Activated CD8-positive, alpha-beta memory T cell treated with anti-CD3 and anti-CD28 coated beads, Interleukin-2, amount 50 U/mL, for 48 hours (primary cell): ENCODE measurements at regions not wholly inside any gene's neighbourhood (a gene's known extent, or its start where the extent isn't known, plus 50 kb on each side); places are given as distances from the start of the nearest gene placed in this dataset.
"Not testable (repeated sequence)": the region's sequence is repeated elsewhere in the genome, so short reads cannot be mapped to it uniquely, and the experiment has no call there.

Experiments
- DNase-seq: peaks from one replicate; pipeline ENCODE4 v3.0.0-alpha.2; 2020

- DNase-seq, result no peak
Measured at GRCh38 chr4:112708772-112709171, 71.8 kb downstream of the LARP7 start.

GRCh38 chr4:112714922-112715901 is 78.3 kb downstream of the LARP7 start:
- no peak for DNase-seq

GRCh38 chr4:112717856-112718255 is 80.9 kb downstream of the LARP7 start:
- DNase-seq, result no peak

GRCh38 chr4:112721627-112722026 is 84.7 kb downstream of the LARP7 start:
- DNase-seq, result no peak

GRCh38 chr4:112726041-112726440 is 89.1 kb downstream of the LARP7 start:
- DNase-seq, result no peak

GRCh38 chr4:112727728-112728127 is 90.8 kb downstream of the LARP7 start:
- not testable (repeated sequence) for DNase-seq

- no peak for DNase-seq
Measured at GRCh38 chr4:112731715-112732114, 94.8 kb downstream of the LARP7 start.

GRCh38 chr4:112732142-112732541 is 95.2 kb downstream of the LARP7 start:
- DNase-seq, result no peak

GRCh38 chr4:112735474-112735951 is 98.6 kb downstream of the LARP7 start:
- no peak for DNase-seq

GRCh38 chr4:112736718-112737135 is 99.8 kb downstream of the LARP7 start:
- DNase-seq, result no peak

- no peak for DNase-seq
Measured at GRCh38 chr4:112739442-112739841, 102.5 kb downstream of the LARP7 start.

- no peak for DNase-seq
Measured at GRCh38 chr4:112747036-112747435, 110.1 kb downstream of the LARP7 start.

- no peak for DNase-seq
Measured at GRCh38 chr4:112748352-112748878, 111.5 kb downstream of the LARP7 start.

- not testable (repeated sequence) for DNase-seq
Measured at GRCh38 chr4:112750749-112751148, 113.8 kb downstream of the LARP7 start.

GRCh38 chr4:112751447-112751846 is 114.5 kb downstream of the LARP7 start:
- no peak for DNase-seq

- DNase-seq, result no peak
Measured at GRCh38 chr4:112752061-112752460, 115.1 kb downstream of the LARP7 start.

- DNase-seq, result no peak
Measured at GRCh38 chr4:112752510-112752909, 115.6 kb downstream of the LARP7 start.

GRCh38 chr4:112753333-112753732 is 116.4 kb downstream of the LARP7 start:
- DNase-seq, result no peak

- DNase-seq, result no peak
Measured at GRCh38 chr4:112759313-112759712, 122.4 kb downstream of the LARP7 start.

GRCh38 chr4:112765317-112765974 is 128.5 kb downstream of the LARP7 start:
- DNase-seq, result no peak

GRCh38 chr4:112766422-112766821 is 129.5 kb downstream of the LARP7 start:
- no peak for DNase-seq

- DNase-seq, result no peak
Measured at GRCh38 chr4:112767386-112767785, 130.4 kb downstream of the LARP7 start.

GRCh38 chr4:112770114-112770513 is 133.2 kb downstream of the LARP7 start:
- no peak for DNase-seq

- no peak for DNase-seq
Measured at GRCh38 chr4:112775801-112776200, 138.9 kb downstream of the LARP7 start.
